Esophagus muscularis mucosa (tissue), 4 donors: ENCODE measurements at regions not wholly inside any gene's neighbourhood (a gene's known extent, or its start where the extent isn't known, plus 50 kb on each side); places are given as distances from the start of the nearest gene placed in this dataset.
"Not testable (repeated sequence)": the region's sequence is repeated elsewhere in the genome, so short reads cannot be mapped to it uniquely, and the experiment has no call there.

Experiments
- DNase-seq: peaks from one replicate; pipeline ENCODE4 v3.0.0-alpha.2; 2017; ENCODE audit errors: extremely low spot score
- H3K27ac ChIP-seq, 4 donors: fragments of 200-600 bp; sonication (generic); replicated peaks in 1 of 4; 1 replicate in 3 of 4; 2 replicates in 1 of 4; pipeline ENCODE4 v1.5.1; 2016 to 2019; ENCODE audit warnings: mild to moderate bottlenecking in 1 of 4
- H3K27me3 ChIP-seq, 4 donors: fragments of 200-600 bp; sonication (generic); one replicate each; pipeline versions ENCODE4 v1.5.1 to v1.6.0; 2016 to 2019
- H3K36me3 ChIP-seq, 4 donors: fragments of 200-600 bp; sonication (generic); one replicate each; pipeline ENCODE4 v1.5.1; 2016 to 2019
- H3K4me1 ChIP-seq, 4 donors: fragments of 200-600 bp; sonication (generic); one replicate each; pipeline ENCODE4 v1.5.1; 2016 to 2019
- H3K4me3 ChIP-seq, 4 donors: fragments of 200-600 bp; sonication (generic); 1 replicate in 2 of 4; 2 replicates in 2 of 4; pipeline ENCODE4 v1.5.1; 2016 to 2019; ENCODE audit warnings: mild to moderate bottlenecking in 4 of 4, moderate library complexity in 1 of 4
- H3K9me3 ChIP-seq, 4 donors: fragments of 200-600 bp; sonication (generic); 1 replicate in 3 of 4; 2 replicates in 1 of 4; pipeline ENCODE4 v1.5.1; 2016 to 2019
- EP300 ChIP-seq: sonication (generic); formaldehyde crosslinking; IDR thresholded peaks from one replicate; pipeline ENCODE4 v1.6.1; 2017; ENCODE audit warnings: antibody characterized with exemption
- POLR2A ChIP-seq: fragments of 450-650 bp; IDR thresholded peaks from one replicate; pipeline ENCODE4 v1.6.1; 2017; ENCODE audit warnings: antibody characterized with exemption, moderate library complexity, mild to moderate bottlenecking, low read depth
- POLR2AphosphoS5 ChIP-seq, 2 donors: sonication (generic); formaldehyde crosslinking; IDR thresholded peaks; one replicate each; pipeline ENCODE4 v1.6.1; 2017; ENCODE audit warnings: antibody characterized with exemption in 2 of 2
- WGBS: methylation state at CpG from one replicate; pipeline ENCODE4 v1.1.5; 2018; 5-methylcytosine and 5-hydroxymethylcytosine counted together
- intact Hi-C: fragments of 100-400 bp; cut with DNase I; formaldehyde crosslinking; loops from one replicate; pipeline ENCODE4 v1.15.1; 2023
- TF ChIP-seq, protein P1 (sequence below), 3 experiments: fragments of 200-600 bp in 2 of 3; fragments of 450-650 bp in 1 of 3; sonication (generic) in 2 of 3; IDR thresholded peaks; one replicate each; pipeline ENCODE4 v1.5.1; 2017 to 2019; ENCODE audit warnings: antibody characterized with exemption in 3 of 3, mild to moderate bottlenecking in 2 of 3, moderate library complexity in 1 of 3

DNA sequence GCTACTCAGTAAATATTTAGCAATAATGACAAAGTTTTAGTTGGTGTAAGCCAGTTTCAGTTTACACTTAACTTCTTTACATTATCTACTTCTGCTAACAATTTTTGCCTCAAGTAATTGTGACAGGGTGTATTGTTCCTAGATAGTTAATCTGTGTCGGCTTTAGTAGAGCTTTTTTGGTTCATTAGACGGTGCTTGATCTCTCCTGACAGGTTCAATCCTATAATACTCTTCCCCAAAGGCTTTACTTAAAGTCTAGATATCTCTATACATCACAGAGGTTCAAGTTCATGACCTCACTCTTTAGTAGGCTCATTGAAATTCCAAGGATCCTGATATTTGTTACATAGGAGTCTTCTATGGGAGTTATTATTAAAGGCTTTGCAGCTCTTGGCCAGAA, 365.6 kb upstream of the DPPA4 start:
- no peaks in the 10 kb centered on the region for H3K36me3 ChIP-seq
- H3K9me3 ChIP-seq: no peaks in the 10 kb centered on the region
- TF ChIP-seq POLR2AphosphoS5 (IDR thresholded peaks at IDR 0.05) (no peak), EP300 (no peak)
- H3K27me3 ChIP-seq: no peaks in the 10 kb centered on the region
- no peak overlapping the region for H3K4me3 ChIP-seq
- H3K4me1 ChIP-seq: no peaks in the 10 kb centered on the region
- 82% methylated on average over 2 of the region's 2 CpGs for WGBS
- no peak for DNase-seq
- H3K27ac ChIP-seq: no peak overlapping the region
- intact Hi-C loops: no loop called here

DNA sequence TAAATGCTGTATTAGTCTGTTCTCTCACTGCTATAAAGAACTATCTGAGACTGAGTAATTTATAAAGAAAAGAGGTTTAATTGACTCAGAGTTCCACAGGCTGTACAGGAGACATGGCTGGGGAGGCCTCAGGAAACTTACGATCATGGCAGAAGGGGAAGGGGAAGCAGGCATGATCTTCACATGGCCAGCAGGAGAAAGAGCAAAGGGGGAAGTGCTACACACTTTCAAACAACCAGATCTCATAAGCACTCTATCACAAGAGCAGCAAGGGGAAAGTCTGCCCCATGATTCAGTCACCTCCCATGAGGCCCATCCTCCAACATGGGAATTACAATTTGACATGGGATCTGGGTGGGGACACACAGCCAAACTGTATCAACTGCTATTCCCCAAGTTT, 367.8 kb upstream of the DPPA4 start:
- intact Hi-C loops, H3K9me3 ChIP-seq, DNase-seq, H3K27me3 ChIP-seq, H3K4me3 ChIP-seq, H3K36me3 ChIP-seq, H3K4me1 ChIP-seq, H3K27ac ChIP-seq: not testable (repeated sequence)
- WGBS: 93% methylated on average over 1 of the region's 1 CpG

DNA sequence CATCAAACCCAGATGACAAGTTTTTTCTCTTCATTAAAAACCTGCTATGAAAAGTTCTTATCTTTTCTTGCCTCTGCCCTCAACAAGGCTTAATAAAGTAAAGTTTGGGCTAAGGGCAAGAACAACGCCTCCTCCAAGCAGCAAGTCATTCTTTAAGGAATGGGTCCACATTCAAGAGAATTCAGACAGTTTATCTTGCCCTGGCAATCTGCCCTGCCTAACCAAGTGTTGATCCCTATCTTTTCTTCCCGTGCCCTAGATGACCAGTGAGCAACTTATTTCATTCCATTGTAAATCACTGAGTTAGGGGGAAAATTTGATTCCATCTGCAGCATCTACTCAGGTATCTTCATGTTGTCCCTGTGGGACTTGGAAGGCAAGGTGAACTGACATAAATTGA, 370.3 kb upstream of the DPPA4 start:
- Histone ChIP-seq H3K36me3 (no peaks in the 10 kb centered on the region), H3K27ac (no peak overlapping the region), H3K27me3 (no peaks in the 10 kb centered on the region), H3K4me1 (no peaks in the 10 kb centered on the region), H3K9me3 (no peaks in the 10 kb centered on the region), H3K4me3 (no peak overlapping the region)
- WGBS: 76% methylated on average over 2 of the region's 2 CpGs
- no peak for DNase-seq
- intact Hi-C loops: no loop called here
- TF ChIP-seq EP300 (no peak), POLR2AphosphoS5 (IDR thresholded peaks at IDR 0.05) (no peak), POLR2A (no peak)
- TF ChIP-seq, protein P1, sequence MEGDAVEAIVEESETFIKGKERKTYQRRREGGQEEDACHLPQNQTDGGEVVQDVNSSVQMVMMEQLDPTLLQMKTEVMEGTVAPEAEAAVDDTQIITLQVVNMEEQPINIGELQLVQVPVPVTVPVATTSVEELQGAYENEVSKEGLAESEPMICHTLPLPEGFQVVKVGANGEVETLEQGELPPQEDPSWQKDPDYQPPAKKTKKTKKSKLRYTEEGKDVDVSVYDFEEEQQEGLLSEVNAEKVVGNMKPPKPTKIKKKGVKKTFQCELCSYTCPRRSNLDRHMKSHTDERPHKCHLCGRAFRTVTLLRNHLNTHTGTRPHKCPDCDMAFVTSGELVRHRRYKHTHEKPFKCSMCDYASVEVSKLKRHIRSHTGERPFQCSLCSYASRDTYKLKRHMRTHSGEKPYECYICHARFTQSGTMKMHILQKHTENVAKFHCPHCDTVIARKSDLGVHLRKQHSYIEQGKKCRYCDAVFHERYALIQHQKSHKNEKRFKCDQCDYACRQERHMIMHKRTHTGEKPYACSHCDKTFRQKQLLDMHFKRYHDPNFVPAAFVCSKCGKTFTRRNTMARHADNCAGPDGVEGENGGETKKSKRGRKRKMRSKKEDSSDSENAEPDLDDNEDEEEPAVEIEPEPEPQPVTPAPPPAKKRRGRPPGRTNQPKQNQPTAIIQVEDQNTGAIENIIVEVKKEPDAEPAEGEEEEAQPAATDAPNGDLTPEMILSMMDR (IDR thresholded peaks at IDR 0.05): no peak

DNA sequence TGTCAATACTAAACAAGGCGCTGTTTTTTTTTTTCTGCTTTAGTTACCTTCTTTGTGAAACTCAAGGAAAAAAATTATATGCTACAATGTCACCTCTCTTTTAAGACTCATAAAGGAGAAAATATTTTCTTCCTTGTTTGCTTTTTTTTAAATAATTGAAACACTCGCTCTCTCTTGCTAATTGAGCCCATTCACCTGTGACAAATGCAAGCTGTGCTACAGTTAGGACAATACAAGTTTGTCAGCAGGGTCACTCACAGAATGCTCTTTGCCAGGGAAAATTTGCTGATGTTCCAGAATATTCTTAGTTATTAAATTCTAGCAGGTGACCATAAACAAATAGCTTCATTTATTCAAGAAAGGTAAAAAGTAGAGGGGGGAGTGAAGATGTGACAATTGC, 375.9 kb upstream of the DPPA4 start:
- H3K27ac ChIP-seq: no peak overlapping the region
- no peaks in the 10 kb centered on the region for H3K27me3 ChIP-seq
- H3K4me1 ChIP-seq: no peaks in the 10 kb centered on the region
- WGBS: 81% methylated on average over 2 of the region's 2 CpGs
- no peak for DNase-seq
- H3K4me3 ChIP-seq: no peak overlapping the region
- H3K9me3 ChIP-seq: no peaks in the 10 kb centered on the region
- no peaks in the 10 kb centered on the region for H3K36me3 ChIP-seq
- TF ChIP-seq POLR2A: no peak
- TF ChIP-seq EP300: no peak
- TF ChIP-seq, protein P1 (IDR thresholded peaks at IDR 0.05): no peak
- no peak for TF ChIP-seq POLR2AphosphoS5 (IDR thresholded peaks at IDR 0.05)
- intact Hi-C loops: no loop called here

DNA sequence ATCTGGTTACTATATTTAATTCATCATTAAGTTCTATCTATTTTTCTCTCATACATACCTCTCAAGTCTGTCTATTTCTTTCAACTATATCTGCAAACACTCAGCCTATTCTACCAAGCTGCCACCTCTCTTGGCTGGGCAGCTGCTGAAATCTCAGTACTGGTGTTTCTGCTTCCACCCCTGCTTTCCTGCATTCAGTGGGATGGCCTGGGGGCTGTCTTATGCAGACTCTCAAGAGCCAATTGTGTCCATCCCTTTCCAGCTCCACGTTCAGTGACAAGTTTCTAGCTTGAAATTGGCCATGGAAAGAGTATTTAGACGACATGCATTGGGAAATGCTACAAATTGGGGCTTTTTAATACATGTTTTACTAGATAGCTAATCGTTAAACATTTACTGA, 378.4 kb upstream of the DPPA4 start:
- Histone ChIP-seq H3K27me3 (no peaks in the 10 kb centered on the region), H3K27ac (no peak overlapping the region), H3K4me3 (no peak overlapping the region), H3K9me3 (no peaks in the 10 kb centered on the region), H3K36me3 (no peaks in the 10 kb centered on the region), H3K4me1 (no peaks in the 10 kb centered on the region)
- no peak for DNase-seq
- TF ChIP-seq POLR2AphosphoS5 (IDR thresholded peaks at IDR 0.05) (no peak), POLR2A (no peak), EP300 (no peak)
- TF ChIP-seq, protein P1 (IDR thresholded peaks at IDR 0.05): no peak
- intact Hi-C loops: no loop called here
- 73% methylated on average over 3 of the region's 3 CpGs for whole genome bisulfite sequencing

DNA sequence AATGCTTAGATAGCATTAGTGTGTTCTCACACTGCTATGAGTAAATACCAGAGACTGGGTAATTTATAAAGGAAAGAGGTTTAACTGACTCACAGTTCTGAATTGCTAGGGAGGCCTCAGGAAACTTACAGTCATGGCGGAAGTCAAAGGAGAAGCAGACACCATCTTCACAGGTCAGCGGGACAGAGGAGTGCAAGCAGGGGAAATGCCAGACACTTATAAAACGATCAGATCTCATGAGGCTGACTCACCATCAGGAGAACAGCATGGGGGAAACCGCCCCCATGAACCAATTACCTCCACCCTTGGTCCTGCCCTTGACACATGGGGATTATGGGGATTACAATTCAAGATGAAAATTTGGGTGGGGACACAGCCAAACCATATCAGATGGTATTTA, 381.5 kb upstream of the DPPA4 start:
- no peak for DNase-seq
- no peak overlapping the region for H3K27ac ChIP-seq
- H3K9me3 ChIP-seq: no peaks in the 10 kb centered on the region
- intact Hi-C loops: no loop called here
- H3K27me3 ChIP-seq: no peaks in the 10 kb centered on the region
- WGBS: 94% methylated on average over 4 of the region's 4 CpGs
- TF ChIP-seq EP300: no peak
- H3K4me3 ChIP-seq: no peak overlapping the region
- H3K4me1 ChIP-seq: no peaks in the 10 kb centered on the region
- H3K36me3 ChIP-seq: no peaks in the 10 kb centered on the region
